Subcutaneous abdominal adipose tissue (tissue), 5 donors: ENCODE measurements at regions not wholly inside any gene's neighbourhood (a gene's known extent, or its start where the extent isn't known, plus 50 kb on each side); places are given as distances from the start of the nearest gene placed in this dataset.

ENCODE experiments used
- H3K27ac ChIP-seq: one replicate; pipeline ENCODE4 v1.7.0; 2013; ENCODE audit warnings: low read depth, mild to moderate bottlenecking, inconsistent platforms, low read length, moderate library complexity
- H3K27me3 ChIP-seq, 5 donors: one replicate each; pipeline ENCODE4 v1.7.0; 2013; ENCODE audit warnings: low read length in 5 of 5, inconsistent platforms in 1 of 5; ENCODE audit not compliant: control insufficient read depth in 5 of 5, insufficient read depth in 4 of 5
- H3K36me3 ChIP-seq, 5 donors: one replicate each; pipeline ENCODE4 v1.7.0; 2013; ENCODE audit warnings: low read length in 5 of 5; ENCODE audit not compliant: control insufficient read depth in 5 of 5, insufficient read depth in 5 of 5
- H3K4me1 ChIP-seq, 5 donors: one replicate each; pipeline ENCODE4 v1.7.0; 2013; ENCODE audit warnings: low read length in 5 of 5, mild to moderate bottlenecking in 3 of 5, moderate library complexity in 1 of 5; ENCODE audit not compliant: control insufficient read depth in 5 of 5, insufficient read depth in 5 of 5
- H3K4me3 ChIP-seq, 5 donors: one replicate each; pipeline ENCODE4 v1.7.0; 2013; ENCODE audit warnings: low read length in 5 of 5, low read depth in 1 of 5
- H3K9ac ChIP-seq, 5 donors: one replicate each; pipeline ENCODE4 v1.7.0; 2013; ENCODE audit warnings: low read length in 5 of 5, mild to moderate bottlenecking in 4 of 5, moderate library complexity in 3 of 5
- H3K9me3 ChIP-seq, 5 donors: one replicate each; pipeline ENCODE4 v1.7.0; 2013; ENCODE audit warnings: low read length in 5 of 5; ENCODE audit not compliant: control insufficient read depth in 5 of 5
- donor health status: healthy.
- donor health status: healthy.
- donor health status: healthy.
- donor health status: healthy.
- donor health status: healthy.

DNA sequence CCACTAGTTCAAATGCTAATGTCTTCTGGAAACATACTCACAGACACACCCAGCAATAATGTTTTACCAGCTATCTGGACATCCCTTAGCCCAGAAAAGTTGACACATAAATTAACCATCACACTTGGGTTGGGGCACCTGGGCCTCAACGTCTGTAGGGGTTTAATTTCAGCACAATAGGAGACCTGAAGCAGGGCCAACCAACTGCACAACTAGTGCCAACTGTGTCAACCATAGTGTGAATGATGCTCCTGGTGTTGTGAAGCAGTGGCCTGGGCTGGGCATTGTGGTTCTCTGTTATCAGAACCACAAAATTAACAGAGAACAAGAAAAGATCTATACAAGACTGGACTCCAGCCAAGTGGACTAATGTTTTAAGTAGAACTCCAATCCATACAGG lies 106.7 kb upstream of the PPM1H start:
- Histone ChIP-seq H3K9me3 (no peaks in the 10 kb centered on the region), H3K4me1 (no peaks in the 10 kb centered on the region), H3K27me3 (no peaks in the 10 kb centered on the region), H3K4me3 (no peak overlapping the region), H3K27ac (no peak overlapping the region), H3K36me3 (no peaks in the 10 kb centered on the region), H3K9ac (no peak overlapping the region)

GRCh38 chr12:63040526-63041220 lies 105.7 kb upstream of the PPM1H start:
- H3K27ac ChIP-seq: no peak overlapping the region

DNA sequence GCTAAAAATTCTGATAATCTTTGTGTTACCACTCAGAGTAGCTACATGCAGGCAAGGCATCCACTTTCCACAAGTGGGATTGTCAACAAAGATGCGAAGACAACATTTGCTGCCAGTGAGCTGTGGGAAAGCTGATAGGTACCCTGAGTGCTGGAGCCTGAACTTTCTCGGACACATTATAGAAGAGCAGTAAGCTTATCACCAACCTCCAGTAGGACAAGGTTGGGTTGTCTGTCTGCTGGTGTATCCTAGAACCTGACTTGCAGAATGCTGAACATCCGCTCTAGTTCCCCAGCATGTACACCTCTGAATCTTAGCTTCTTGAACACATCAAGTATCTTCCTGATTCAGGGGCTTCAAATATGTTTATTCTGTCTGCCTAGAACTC lies 103.8 kb upstream of the PPM1H start:
- no peaks in the 10 kb centered on the region for H3K36me3 ChIP-seq
- no peak overlapping the region for H3K9ac ChIP-seq
- no peak overlapping the region for H3K27ac ChIP-seq
- no peaks in the 10 kb centered on the region for H3K27me3 ChIP-seq
- no peak overlapping the region for H3K4me3 ChIP-seq
- no peaks in the 10 kb centered on the region for H3K4me1 ChIP-seq
- no peaks in the 10 kb centered on the region for H3K9me3 ChIP-seq

More at GRCh38 chr12:63040526-63041220, 105.7 kb upstream of the PPM1H start:
- Histone ChIP-seq H3K4me1 (no peaks in the 10 kb centered on the region), H3K9me3 (no peaks in the 10 kb centered on the region), H3K36me3 (no peaks in the 10 kb centered on the region), H3K4me3 (no peak overlapping the region), H3K27me3 (no peaks in the 10 kb centered on the region), H3K9ac (no peak overlapping the region)

GRCh38 chr12:63037746-63038712 lies 103.1 kb upstream of the PPM1H start:
- H3K9ac ChIP-seq: no peak overlapping the region
- no peaks in the 10 kb centered on the region for H3K9me3 ChIP-seq
- no peaks in the 10 kb centered on the region for H3K36me3 ChIP-seq
- no peaks in the 10 kb centered on the region for H3K4me1 ChIP-seq
- H3K27ac ChIP-seq: no peak overlapping the region
- H3K4me3 ChIP-seq: no peak overlapping the region
- H3K27me3 ChIP-seq: no peaks in the 10 kb centered on the region

- H3K27me3 ChIP-seq: no peaks in the 10 kb centered on the region
- H3K27ac ChIP-seq: no peak overlapping the region
- H3K4me3 ChIP-seq: no peak overlapping the region
- no peaks in the 10 kb centered on the region for H3K36me3 ChIP-seq
- H3K9ac ChIP-seq: no peak overlapping the region
- no peaks in the 10 kb centered on the region for H3K9me3 ChIP-seq
- no peaks in the 10 kb centered on the region for H3K4me1 ChIP-seq
Observed at GRCh38 chr12:63036974-63037335, 102.0 kb upstream of the PPM1H start.

DNA sequence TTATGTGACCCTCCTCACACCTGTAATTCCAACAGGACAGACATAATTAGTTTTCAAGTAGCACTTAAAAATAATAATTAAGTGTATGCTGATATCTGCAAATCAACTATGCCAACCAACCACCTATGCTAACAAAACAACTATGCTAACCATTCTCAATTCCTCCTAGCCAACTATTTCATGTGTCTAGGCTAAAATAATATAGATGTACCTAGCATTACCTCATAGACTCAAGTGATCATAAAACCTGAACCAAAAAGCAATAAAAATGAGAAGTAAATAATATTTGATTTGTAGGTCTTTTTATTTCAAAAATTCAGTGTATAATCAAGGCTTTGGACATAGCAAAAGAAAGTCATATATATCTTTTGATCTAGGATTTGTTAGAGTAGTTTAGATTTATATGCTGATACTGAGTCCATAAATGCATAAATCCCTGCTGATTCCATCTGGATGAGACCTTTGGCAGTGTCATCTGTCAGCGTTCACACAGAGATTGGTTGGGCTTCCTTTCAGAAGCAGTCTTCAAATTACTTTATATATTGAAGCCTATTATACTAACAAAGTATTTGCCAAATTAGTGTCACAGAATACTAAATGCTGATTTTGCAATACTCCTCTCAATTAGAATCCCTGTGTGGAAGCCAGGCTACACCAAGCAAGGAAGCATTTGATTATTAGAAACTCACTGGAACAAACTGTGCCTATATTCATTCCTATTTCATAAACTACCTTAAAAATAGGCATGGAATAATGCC lies 101.4 kb upstream of the PPM1H start:
- H3K27ac ChIP-seq: no peak overlapping the region
- H3K4me1 ChIP-seq: no peaks in the 10 kb centered on the region
- no peak overlapping the region for H3K4me3 ChIP-seq
- H3K9ac ChIP-seq: no peak overlapping the region
- H3K36me3 ChIP-seq: no peaks in the 10 kb centered on the region
- no peaks in the 10 kb centered on the region for H3K9me3 ChIP-seq
- no peaks in the 10 kb centered on the region for H3K27me3 ChIP-seq

GRCh38 chr12:63034601-63035000 lies 99.7 kb upstream of the PPM1H start:
- no peaks in the 10 kb centered on the region for H3K9me3 ChIP-seq
- no peaks in the 10 kb centered on the region for H3K27me3 ChIP-seq
- H3K27ac ChIP-seq: no peak overlapping the region
- H3K36me3 ChIP-seq: no peaks in the 10 kb centered on the region
- no peaks in the 10 kb centered on the region for H3K4me1 ChIP-seq
- H3K4me3 ChIP-seq: no peak overlapping the region
- no peak overlapping the region for H3K9ac ChIP-seq

DNA sequence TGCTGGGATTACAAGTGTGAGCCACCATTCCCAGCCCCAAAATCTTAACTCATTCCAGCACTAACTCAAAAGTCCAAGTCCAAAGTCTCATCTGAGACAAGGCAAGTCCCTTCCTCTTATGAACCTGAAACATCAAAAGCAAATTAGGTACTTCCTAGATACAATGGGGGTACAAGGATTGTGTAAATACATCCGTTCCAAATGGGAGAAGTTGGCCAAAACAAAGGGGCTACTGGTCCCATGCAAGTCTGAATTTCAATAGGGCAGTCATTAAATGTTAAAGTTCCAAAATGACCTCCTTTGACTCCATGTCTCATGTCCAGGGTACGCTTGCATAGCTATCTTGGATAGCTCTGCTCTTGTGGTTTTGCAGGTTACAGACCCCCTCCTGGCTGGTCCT lies 94.7 kb upstream of the PPM1H start:
- no peaks in the 10 kb centered on the region for H3K9me3 ChIP-seq
- H3K4me3 ChIP-seq: no peak overlapping the region
- H3K36me3 ChIP-seq: no peaks in the 10 kb centered on the region
- no peak overlapping the region for H3K9ac ChIP-seq
- H3K4me1 ChIP-seq: no peaks in the 10 kb centered on the region
- no peak overlapping the region for H3K27ac ChIP-seq
- no peaks in the 10 kb centered on the region for H3K27me3 ChIP-seq

DNA sequence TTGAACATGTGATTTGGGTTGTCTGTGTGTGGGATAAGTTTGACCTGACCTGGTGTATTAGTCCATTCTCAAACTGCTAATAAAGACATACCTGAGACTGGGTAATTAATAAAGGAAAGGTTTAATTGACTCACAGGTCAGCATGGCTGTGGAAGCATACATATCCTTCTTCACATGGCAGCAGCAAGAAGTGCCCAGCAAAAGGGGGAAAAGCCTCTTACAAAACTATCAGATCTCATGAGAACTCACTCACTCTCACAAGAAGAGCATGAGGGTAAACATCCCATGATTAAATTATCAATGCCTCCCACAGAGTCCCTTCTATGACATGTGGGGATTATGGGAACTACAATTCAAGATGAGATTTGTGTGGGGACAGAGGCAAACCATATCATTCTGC lies 94.0 kb upstream of the PPM1H start:
- no peaks in the 10 kb centered on the region for H3K36me3 ChIP-seq
- H3K9me3 ChIP-seq: no peaks in the 10 kb centered on the region
- no peaks in the 10 kb centered on the region for H3K27me3 ChIP-seq
- no peaks in the 10 kb centered on the region for H3K4me1 ChIP-seq
- H3K27ac ChIP-seq: no peak overlapping the region
- H3K4me3 ChIP-seq: no peak overlapping the region
- H3K9ac ChIP-seq: no peak overlapping the region

DNA sequence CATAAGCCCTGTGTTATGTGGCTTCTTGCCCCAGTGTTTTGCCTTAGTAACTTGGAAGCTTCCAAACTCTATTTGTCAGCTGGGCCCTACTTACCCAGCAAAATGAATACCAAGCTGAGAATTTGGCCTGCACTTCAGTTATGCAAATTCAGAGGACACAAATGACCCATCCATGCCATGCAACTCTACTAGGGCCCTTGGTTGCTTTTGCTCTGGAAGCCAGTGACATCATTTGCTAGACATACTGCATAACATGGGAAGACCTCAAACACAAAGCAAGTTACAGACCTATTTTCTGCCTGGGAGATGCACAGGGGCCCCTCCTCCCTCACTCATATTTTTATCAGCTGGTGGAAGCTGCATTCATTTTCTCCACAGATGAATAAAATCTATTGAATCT lies 90.2 kb upstream of the PPM1H start:
- Histone ChIP-seq H3K36me3 (no peaks in the 10 kb centered on the region), H3K4me3 (no peak overlapping the region), H3K27me3 (no peaks in the 10 kb centered on the region), H3K9ac (no peak overlapping the region), H3K9me3 (no peaks in the 10 kb centered on the region), H3K4me1 (no peaks in the 10 kb centered on the region), H3K27ac (no peak overlapping the region)
